Mammary epithelial cell (primary cell): ENCODE measurements at regions not wholly inside any gene's neighbourhood (a gene's known extent, or its start where the extent isn't known, plus 50 kb on each side); places are given as distances from the start of the nearest gene placed in this dataset.

Experiments
- CTCF ChIP-seq, 2 donors: IDR thresholded peaks in 1 of 2; conservative IDR thresholded peaks in 1 of 2; 2 replicates each; pipeline ENCODE4 v1.5.1; 2011 to 2012; ENCODE audit warnings: inconsistent platforms in 2 of 2, low read length in 2 of 2, mild to moderate bottlenecking in 2 of 2, control low read depth in 1 of 2, low read depth in 1 of 2; ENCODE audit not compliant: insufficient read depth in 1 of 2; ENCODE audit errors: extremely low read depth in 1 of 2
- EZH2 ChIP-seq: IDR thresholded peaks from 2 replicates; pipeline ENCODE4 v1.6.1; 2012; ENCODE audit warnings: low read length, inconsistent platforms, borderline replicate concordance

- TF ChIP-seq CTCF (conservative IDR thresholded peaks at IDR 0.05 in 1 of 2, IDR thresholded peaks at IDR 0.05 in 1 of 2; ENCODE audit: extremely low read depth in 1 of 2, insufficient read depth in 1 of 2, low read depth in 1 of 2, low read length in 2 of 2) (no peak), EZH2 (no peak)
These were observed 1926.3 kb upstream of the WWC1 start for GRCh38 chr5:166365164-166365563.
